ENCODE measurements at regions not wholly inside any gene's neighbourhood (a gene's known extent, or its start where the extent isn't known, plus 50 kb on each side); places are given as distances from the start of the nearest gene placed in this dataset.

GRCh38 chr18:77981874-77982273, 732.2 kb downstream of the GALR1 start:
- no peak overlapping the region for H3K4me3 ChIP-seq (ENCODE audit: extremely low read depth, insufficient read depth, low read length, poor library complexity, severe bottlenecking)
- 88 to 89% methylated on average over 1 of the region's 2 CpGs for WGBS, 2 experiments (ENCODE audit: insufficient coverage in 2 of 2)
- no peak overlapping the region for H3K27ac ChIP-seq (ENCODE audit: low read depth, low read length, severe bottlenecking)
- no peaks in the 10 kb centered on the region for H3K4me1 ChIP-seq (ENCODE audit: control insufficient read depth, insufficient read depth, low read length, poor library complexity, severe bottlenecking)
- no peaks in the 10 kb centered on the region for H3K9me3 ChIP-seq (ENCODE audit: control insufficient read depth, low read length)
- no peaks in the 10 kb centered on the region for H3K36me3 ChIP-seq (ENCODE audit: control insufficient read depth, insufficient read depth, low read length)

- H3K9me3 ChIP-seq (ENCODE audit: control insufficient read depth, low read length): no peaks in the 10 kb centered on the region
- H3K27ac ChIP-seq (ENCODE audit: low read depth, low read length, severe bottlenecking): no peak overlapping the region
- whole genome bisulfite sequencing, 2 experiments (ENCODE audit: insufficient coverage in 2 of 2): 89 to 96% methylated on average over 10 of the region's 10 CpGs
- H3K4me3 ChIP-seq (ENCODE audit: extremely low read depth, insufficient read depth, low read length, poor library complexity, severe bottlenecking): no peak overlapping the region
- H3K4me1 ChIP-seq (ENCODE audit: control insufficient read depth, insufficient read depth, low read length, poor library complexity, severe bottlenecking): no peaks in the 10 kb centered on the region
- no peaks in the 10 kb centered on the region for H3K36me3 ChIP-seq (ENCODE audit: control insufficient read depth, insufficient read depth, low read length)
Measured at GRCh38 chr18:77983270-77983669, 733.6 kb downstream of the GALR1 start.

GRCh38 chr18:77984178-77984577, 734.5 kb downstream of the GALR1 start:
- Histone ChIP-seq H3K4me1 (ENCODE audit: control insufficient read depth, insufficient read depth, low read length, poor library complexity, severe bottlenecking) (no peaks in the 10 kb centered on the region), H3K4me3 (ENCODE audit: extremely low read depth, insufficient read depth, low read length, poor library complexity, severe bottlenecking) (no peak overlapping the region), H3K27ac (ENCODE audit: low read depth, low read length, severe bottlenecking) (no peak overlapping the region), H3K9me3 (ENCODE audit: control insufficient read depth, low read length) (no peaks in the 10 kb centered on the region), H3K36me3 (ENCODE audit: control insufficient read depth, insufficient read depth, low read length) (no peaks in the 10 kb centered on the region)
- 92 to 95% methylated on average over 4 to 7 of the region's 14 CpGs for WGBS, 2 experiments (ENCODE audit: insufficient coverage in 2 of 2)

- 89 to 94% methylated on average over 7 to 8 of the region's 8 CpGs for WGBS, 2 experiments (ENCODE audit: insufficient coverage in 2 of 2)
- H3K27ac ChIP-seq (ENCODE audit: low read depth, low read length, severe bottlenecking): no peak overlapping the region
- no peak overlapping the region for H3K4me3 ChIP-seq (ENCODE audit: extremely low read depth, insufficient read depth, low read length, poor library complexity, severe bottlenecking)
Measured at GRCh38 chr18:77984833-77985232, 735.2 kb downstream of the GALR1 start.

GRCh38 chr18:77985526-77986281, 736.1 kb downstream of the GALR1 start:
- no peak overlapping the region for H3K27ac ChIP-seq (ENCODE audit: low read depth, low read length, severe bottlenecking)
- no peaks in the 10 kb centered on the region for H3K36me3 ChIP-seq (ENCODE audit: control insufficient read depth, insufficient read depth, low read length)
- no peaks in the 10 kb centered on the region for H3K4me1 ChIP-seq (ENCODE audit: control insufficient read depth, insufficient read depth, low read length, poor library complexity, severe bottlenecking)
- H3K4me3 ChIP-seq (ENCODE audit: extremely low read depth, insufficient read depth, low read length, poor library complexity, severe bottlenecking): no peak overlapping the region
- 91 to 92% methylated on average over 10 to 14 of the region's 14 CpGs for WGBS, 2 experiments (ENCODE audit: insufficient coverage in 2 of 2)
- no peaks in the 10 kb centered on the region for H3K9me3 ChIP-seq (ENCODE audit: control insufficient read depth, low read length)

More at GRCh38 chr18:77984833-77985232, 735.2 kb downstream of the GALR1 start:
- H3K4me1 ChIP-seq (ENCODE audit: control insufficient read depth, insufficient read depth, low read length, poor library complexity, severe bottlenecking): no peaks in the 10 kb centered on the region
- H3K9me3 ChIP-seq (ENCODE audit: control insufficient read depth, low read length): no peaks in the 10 kb centered on the region
- H3K36me3 ChIP-seq (ENCODE audit: control insufficient read depth, insufficient read depth, low read length): no peaks in the 10 kb centered on the region

- no peak overlapping the region for H3K4me3 ChIP-seq (ENCODE audit: extremely low read depth, insufficient read depth, low read length, poor library complexity, severe bottlenecking)
- H3K4me1 ChIP-seq (ENCODE audit: control insufficient read depth, insufficient read depth, low read length, poor library complexity, severe bottlenecking): no peaks in the 10 kb centered on the region
- no peak overlapping the region for H3K27ac ChIP-seq (ENCODE audit: low read depth, low read length, severe bottlenecking)
- WGBS, 2 experiments (ENCODE audit: insufficient coverage in 2 of 2): 81 to 92% methylated on average over 11 of the region's 12 CpGs
- H3K36me3 ChIP-seq (ENCODE audit: control insufficient read depth, insufficient read depth, low read length): no peaks in the 10 kb centered on the region
- no peaks in the 10 kb centered on the region for H3K9me3 ChIP-seq (ENCODE audit: control insufficient read depth, low read length)
Measured at GRCh38 chr18:77990131-77990530, 740.5 kb downstream of the GALR1 start.

- Histone ChIP-seq H3K4me1 (ENCODE audit: control insufficient read depth, insufficient read depth, low read length, poor library complexity, severe bottlenecking) (no peaks in the 10 kb centered on the region), H3K9me3 (ENCODE audit: control insufficient read depth, low read length) (no peaks in the 10 kb centered on the region), H3K36me3 (ENCODE audit: control insufficient read depth, insufficient read depth, low read length) (no peaks in the 10 kb centered on the region), H3K4me3 (ENCODE audit: extremely low read depth, insufficient read depth, low read length, poor library complexity, severe bottlenecking) (no peak overlapping the region), H3K27ac (ENCODE audit: low read depth, low read length, severe bottlenecking) (no peak overlapping the region)
- WGBS, 2 experiments (ENCODE audit: insufficient coverage in 2 of 2): 93 to 100% methylated on average over 2 of the region's 13 CpGs
Measured at GRCh38 chr18:77990901-77991300, 741.3 kb downstream of the GALR1 start.

- no peaks in the 10 kb centered on the region for H3K4me1 ChIP-seq (ENCODE audit: control insufficient read depth, insufficient read depth, low read length, poor library complexity, severe bottlenecking)
- H3K4me3 ChIP-seq (ENCODE audit: extremely low read depth, insufficient read depth, low read length, poor library complexity, severe bottlenecking): no peak overlapping the region
- H3K36me3 ChIP-seq (ENCODE audit: control insufficient read depth, insufficient read depth, low read length): no peaks in the 10 kb centered on the region
- 96 to 97% methylated on average over 8 of the region's 8 CpGs for WGBS, 2 experiments (ENCODE audit: insufficient coverage in 2 of 2)
- H3K9me3 ChIP-seq (ENCODE audit: control insufficient read depth, low read length): no peaks in the 10 kb centered on the region
- H3K27ac ChIP-seq (ENCODE audit: low read depth, low read length, severe bottlenecking): no peak overlapping the region
Measured at GRCh38 chr18:77992057-77992456, 742.4 kb downstream of the GALR1 start.

GRCh38 chr18:77993188-77993981, 743.7 kb downstream of the GALR1 start:
- H3K4me1 ChIP-seq (ENCODE audit: control insufficient read depth, insufficient read depth, low read length, poor library complexity, severe bottlenecking): no peaks in the 10 kb centered on the region
- H3K27ac ChIP-seq (ENCODE audit: low read depth, low read length, severe bottlenecking): no peak overlapping the region
- no peak overlapping the region for H3K4me3 ChIP-seq (ENCODE audit: extremely low read depth, insufficient read depth, low read length, poor library complexity, severe bottlenecking)
- WGBS, 2 experiments (ENCODE audit: insufficient coverage in 2 of 2): 93 to 94% methylated on average over 21 to 24 of the region's 25 CpGs
- no peaks in the 10 kb centered on the region for H3K36me3 ChIP-seq (ENCODE audit: control insufficient read depth, insufficient read depth, low read length)
- H3K9me3 ChIP-seq (ENCODE audit: control insufficient read depth, low read length): no peaks in the 10 kb centered on the region

- no peak overlapping the region for H3K4me3 ChIP-seq (ENCODE audit: extremely low read depth, insufficient read depth, low read length, poor library complexity, severe bottlenecking)
- H3K9me3 ChIP-seq (ENCODE audit: control insufficient read depth, low read length): no peaks in the 10 kb centered on the region
- no peaks in the 10 kb centered on the region for H3K36me3 ChIP-seq (ENCODE audit: control insufficient read depth, insufficient read depth, low read length)
- 80 to 90% methylated on average over 3 of the region's 3 CpGs for WGBS, 2 experiments (ENCODE audit: insufficient coverage in 2 of 2)
- H3K4me1 ChIP-seq (ENCODE audit: control insufficient read depth, insufficient read depth, low read length, poor library complexity, severe bottlenecking): no peaks in the 10 kb centered on the region
- no peak overlapping the region for H3K27ac ChIP-seq (ENCODE audit: low read depth, low read length, severe bottlenecking)
Measured at GRCh38 chr18:77995593-77995992, 745.9 kb downstream of the GALR1 start.

GRCh38 chr18:77996737-77997136, 747.1 kb downstream of the GALR1 start:
- Histone ChIP-seq H3K36me3 (ENCODE audit: control insufficient read depth, insufficient read depth, low read length) (no peaks in the 10 kb centered on the region), H3K4me3 (ENCODE audit: extremely low read depth, insufficient read depth, low read length, poor library complexity, severe bottlenecking) (no peak overlapping the region), H3K27ac (ENCODE audit: low read depth, low read length, severe bottlenecking) (no peak overlapping the region), H3K4me1 (ENCODE audit: control insufficient read depth, insufficient read depth, low read length, poor library complexity, severe bottlenecking) (no peaks in the 10 kb centered on the region), H3K9me3 (ENCODE audit: control insufficient read depth, low read length) (no peaks in the 10 kb centered on the region)
- 100% methylated on average over 1 to 3 of the region's 4 CpGs for WGBS, 2 experiments (ENCODE audit: insufficient coverage in 2 of 2)

All from mesodermal cell (in vitro differentiated cells).